MV-4-11 (cell line): ENCODE measurements at regions not wholly inside any gene's neighbourhood (a gene's known extent, or its start where the extent isn't known, plus 50 kb on each side); places are given as distances from the start of the nearest gene placed in this dataset.

ENCODE experiments used
- DNase-seq: peaks from one replicate; lab custom pipeline; 2025; lab: John Stamatoyannopoulos, UW

- DNase-seq: no peak
Observed at GRCh38 chr2:19846567-19846966, 55.2 kb downstream of the TTC32 start.

GRCh38 chr2:19846030-19846429 is 55.8 kb downstream of the TTC32 start:
- no peak for DNase-seq

GRCh38 chr2:19845323-19845920 is 56.4 kb downstream of the TTC32 start:
- no peak for DNase-seq

- no peak for DNase-seq
Observed at GRCh38 chr2:19844750-19845149, 57.0 kb downstream of the TTC32 start.

GRCh38 chr2:19843992-19844515 is 57.7 kb downstream of the TTC32 start:
- no peak for DNase-seq

GRCh38 chr2:19841918-19842693 is 59.7 kb downstream of the TTC32 start:
- no peak for DNase-seq

- no peak for DNase-seq
Observed at GRCh38 chr2:19839438-19839837, 62.3 kb downstream of the TTC32 start.

GRCh38 chr2:19838616-19839015 is 63.2 kb downstream of the TTC32 start:
- no peak for DNase-seq

- DNase-seq: peak; percentile 56
Observed at GRCh38 chr2:19837235-19837766, 64.5 kb downstream of the TTC32 start.

GRCh38 chr2:19835781-19836281 is 66.0 kb downstream of the TTC32 start:
- no peak for DNase-seq

- no peak for DNase-seq
Observed at GRCh38 chr2:19833978-19834377, 67.8 kb downstream of the TTC32 start.

- DNase-seq: no peak
Observed at GRCh38 chr2:19829672-19830071, 72.1 kb downstream of the TTC32 start.

GRCh38 chr2:19826874-19827273 is 74.9 kb downstream of the TTC32 start:
- DNase-seq: no peak

GRCh38 chr2:19823507-19823906 is 78.3 kb downstream of the TTC32 start:
- no peak for DNase-seq

- DNase-seq: no peak
Observed at GRCh38 chr2:19819097-19820065, 82.4 kb downstream of the TTC32 start.

GRCh38 chr2:19818543-19818942 is 83.2 kb downstream of the TTC32 start:
- no peak for DNase-seq

GRCh38 chr2:19818039-19818438 is 83.7 kb downstream of the TTC32 start:
- DNase-seq: no peak

- no peak for DNase-seq
Observed at GRCh38 chr2:19815746-19816145, 86.0 kb downstream of the TTC32 start.

- DNase-seq: no peak
Observed at GRCh38 chr2:19812166-19812565, 89.6 kb downstream of the TTC32 start.

- no peak for DNase-seq
Observed at GRCh38 chr2:19811186-19811585, 90.6 kb downstream of the TTC32 start.

- DNase-seq: no peak
Observed at GRCh38 chr2:19810637-19811036, 91.1 kb downstream of the TTC32 start.

- no peak for DNase-seq
Observed at GRCh38 chr2:19810148-19810547, 91.6 kb downstream of the TTC32 start.
